ENCODE measurements at regions not wholly inside any gene's neighbourhood (a gene's known extent, or its start where the extent isn't known, plus 50 kb on each side); places are given as distances from the start of the nearest gene placed in this dataset.

DNA sequence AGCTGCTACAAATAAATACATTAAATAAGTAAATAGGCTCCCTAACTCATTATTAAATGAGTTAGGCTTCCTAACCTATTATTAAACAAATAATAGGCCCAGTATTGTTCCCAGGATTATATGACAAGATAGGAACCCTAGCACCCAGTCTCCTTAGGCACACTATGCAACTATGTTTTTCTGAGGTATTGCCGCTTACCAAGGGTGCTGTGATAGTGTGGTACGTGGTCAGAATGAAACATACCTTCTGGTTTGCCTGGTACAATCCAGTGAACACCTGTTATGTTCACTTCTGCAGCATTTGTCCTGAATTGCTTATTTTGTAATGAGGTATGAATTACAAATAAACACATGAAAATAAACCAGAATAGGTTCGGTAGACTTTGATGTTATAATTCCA is 375.6 kb upstream of the GBE1 start:
- TF ChIP-seq ARNT (IDR thresholded peaks at IDR 0.05) (no peak), LEF1 (IDR thresholded peaks at IDR 0.05; ENCODE audit: borderline replicate concordance) (no peak), HDGF (IDR thresholded peaks at IDR 0.05; ENCODE audit: borderline replicate concordance) (no peak), SUZ12 (IDR thresholded peaks at IDR 0.05) (no peak), NFRKB (IDR thresholded peaks at IDR 0.05) (no peak), FOXM1 (IDR thresholded peaks at IDR 0.05; ENCODE audit: borderline replicate concordance) (no peak), SP1 (IDR thresholded peaks at IDR 0.05) (no peak), PKNOX1 (IDR thresholded peaks at IDR 0.05) (no peak)

Measured in HEK293T (cell line).